ELR (cell line): ENCODE measurements at regions not wholly inside any gene's neighbourhood (a gene's known extent, or its start where the extent isn't known, plus 50 kb on each side); places are given as distances from the start of the nearest gene placed in this dataset.
"Not testable (repeated sequence)": the region's sequence is repeated elsewhere in the genome, so short reads cannot be mapped to it uniquely, and the experiment has no call there.

Source experiments
- DNase-seq: peaks from one replicate; pipeline ENCODE4 v3.0.0-alpha.2; 2015; ENCODE audit warnings: low read depth

GRCh38 chr6:104505838-104506237 lies 353.9 kb downstream of the HACE1 start:
- DNase-seq: no peak

- DNase-seq: no peak
Observed at GRCh38 chr6:104500265-104500664, 359.5 kb downstream of the HACE1 start.

GRCh38 chr6:104486035-104486434 lies 373.7 kb downstream of the HACE1 start:
- no peak for DNase-seq

- DNase-seq: no peak
Observed at GRCh38 chr6:104484626-104485025, 375.1 kb downstream of the HACE1 start.

GRCh38 chr6:104484191-104484590 lies 375.5 kb downstream of the HACE1 start:
- no peak for DNase-seq

- peak; percentile 58 for DNase-seq
Observed at GRCh38 chr6:104483225-104483834, 376.4 kb downstream of the HACE1 start.

- no peak for DNase-seq
Observed at GRCh38 chr6:104477569-104477968, 382.1 kb downstream of the HACE1 start.

- DNase-seq: no peak
Observed at GRCh38 chr6:104473021-104473429, 386.7 kb downstream of the HACE1 start.

- DNase-seq: no peak
Observed at GRCh38 chr6:104472021-104472901, 387.5 kb downstream of the HACE1 start.

GRCh38 chr6:104466306-104466705 lies 393.4 kb downstream of the HACE1 start:
- DNase-seq: no peak

- peak; percentile 20 for DNase-seq
Observed at GRCh38 chr6:104462811-104463599, 396.7 kb downstream of the HACE1 start.

GRCh38 chr6:104460738-104461483 lies 398.8 kb downstream of the HACE1 start:
- no peak for DNase-seq

- DNase-seq: no peak
Observed at GRCh38 chr6:104459543-104459942, 400.2 kb downstream of the HACE1 start.

- no peak for DNase-seq
Observed at GRCh38 chr6:104449918-104450317, 409.8 kb downstream of the HACE1 start.

- not testable (repeated sequence) for DNase-seq
Observed at GRCh38 chr6:104446101-104447080, 413.3 kb downstream of the HACE1 start.

- DNase-seq: no peak
Observed at GRCh38 chr6:104434519-104434918, 425.2 kb downstream of the HACE1 start.

- DNase-seq: no peak
Observed at GRCh38 chr6:104431096-104431495, 428.6 kb downstream of the HACE1 start.

- no peak for DNase-seq
Observed at GRCh38 chr6:104428184-104428583, 431.5 kb downstream of the HACE1 start.

GRCh38 chr6:104423691-104424090 lies 436.0 kb downstream of the HACE1 start:
- DNase-seq: no peak

- no peak for DNase-seq
Observed at GRCh38 chr6:104421650-104422049, 438.1 kb downstream of the HACE1 start.

- DNase-seq: no peak
Observed at GRCh38 chr6:104418839-104419238, 440.9 kb downstream of the HACE1 start.
